ENCODE measurements at regions not wholly inside any gene's neighbourhood (a gene's known extent, or its start where the extent isn't known, plus 50 kb on each side); places are given as distances from the start of the nearest gene placed in this dataset.

DNA sequence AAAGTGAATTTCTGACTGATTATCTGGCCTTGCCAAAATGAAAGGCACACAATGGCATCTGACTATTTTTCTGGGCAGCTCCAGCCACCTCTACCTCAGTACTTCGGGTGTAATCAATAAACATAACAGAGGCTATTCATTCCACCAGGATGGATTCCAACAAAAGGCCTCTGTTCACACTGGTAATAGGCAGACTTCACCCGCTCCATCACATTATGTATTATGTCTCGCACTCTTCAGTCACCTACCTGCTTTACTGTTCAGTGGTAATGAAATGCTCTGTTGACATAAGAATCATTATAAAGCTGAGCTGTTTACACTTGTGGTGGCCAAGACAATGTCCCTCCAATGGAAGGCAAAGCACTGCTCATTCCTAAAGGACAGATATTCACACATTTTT lies 1333.7 kb upstream of the WWC1 start:
- DNase-seq (ENCODE audit: low read depth in 1 of 2, low spot score in 1 of 2), result no peak

DNA sequence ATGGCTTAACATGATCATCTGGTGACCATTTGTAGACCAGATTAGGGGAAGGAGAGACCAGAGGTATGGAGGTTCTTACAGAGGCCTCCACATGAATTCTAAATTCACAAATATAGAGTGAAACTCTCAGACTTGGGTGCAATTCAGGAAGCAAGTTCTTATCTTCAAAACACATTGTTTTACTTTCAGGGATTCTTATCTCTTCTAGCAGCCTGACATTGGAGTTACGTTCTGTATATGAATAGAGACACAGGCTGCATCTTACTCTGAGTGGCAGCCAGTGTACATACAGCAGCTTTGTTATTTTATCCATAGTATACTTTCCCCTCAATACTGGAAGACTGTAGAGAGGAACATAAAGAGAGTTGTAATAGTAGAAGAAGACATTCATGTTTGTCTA lies 1331.7 kb upstream of the WWC1 start:
- no peak for DNase-seq (ENCODE audit: low read depth in 1 of 2, low spot score in 1 of 2)

DNA sequence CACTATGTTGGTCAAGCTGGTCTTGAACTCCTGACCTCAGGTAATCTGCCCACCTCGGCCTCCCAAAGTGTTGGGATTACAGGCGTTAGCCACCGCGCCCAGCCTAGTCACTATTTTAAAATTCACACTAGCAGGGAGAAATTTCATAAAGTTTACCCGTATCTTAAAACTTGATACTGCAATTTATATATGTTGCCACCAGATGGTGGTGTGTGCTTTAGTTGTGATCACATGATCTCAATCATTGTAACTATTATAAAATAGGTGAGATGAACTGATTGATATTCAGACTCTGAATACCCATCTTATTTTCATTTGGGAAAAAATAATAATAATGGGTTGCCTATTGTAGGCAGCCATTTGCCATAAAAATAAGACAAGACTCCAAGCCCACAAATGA lies 1330.4 kb upstream of the WWC1 start:
- no peak for DNase-seq (ENCODE audit: low read depth in 1 of 2, low spot score in 1 of 2)

DNA sequence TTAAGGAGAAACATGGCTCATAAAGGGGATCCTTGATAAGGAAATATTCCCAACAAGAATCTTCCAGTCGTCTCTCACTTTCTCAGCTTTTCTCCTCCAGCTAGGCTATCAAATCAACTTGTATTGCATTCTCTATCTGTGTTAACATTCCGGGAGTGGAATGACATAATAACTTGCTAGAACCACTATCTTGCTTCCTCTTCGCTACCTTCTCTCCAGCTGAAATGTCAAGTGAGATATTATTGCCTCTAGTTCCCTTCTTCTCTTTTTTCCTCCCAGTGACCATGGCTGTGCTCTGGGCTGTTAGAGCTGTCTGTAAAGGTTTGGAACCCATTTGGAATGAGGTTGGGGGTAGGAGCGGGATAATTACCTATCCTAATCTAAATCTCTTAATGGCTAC lies 1329.5 kb upstream of the WWC1 start:
- no peak for DNase-seq (ENCODE audit: low read depth in 1 of 2, low spot score in 1 of 2)

DNA sequence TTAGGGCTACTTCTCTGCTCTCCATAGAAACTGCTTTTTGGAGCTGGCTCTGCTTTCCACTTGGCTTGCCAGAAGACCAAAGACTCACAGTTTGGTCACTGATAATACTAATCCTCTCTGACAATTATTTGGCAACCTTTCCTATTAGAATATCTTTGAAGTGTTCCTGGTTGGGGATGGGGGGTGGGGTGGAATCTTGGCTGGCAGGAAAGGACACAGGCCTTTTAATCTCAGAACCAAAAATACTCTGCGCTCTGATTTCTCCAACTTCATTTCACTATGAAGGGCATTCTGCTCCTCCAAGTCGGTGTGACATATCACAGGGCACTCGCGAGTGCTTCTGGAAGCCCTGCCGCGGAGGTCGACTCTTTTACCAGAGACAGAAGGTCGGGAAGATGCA lies 1329.0 kb upstream of the WWC1 start:
- no peak for DNase-seq (ENCODE audit: low read depth in 1 of 2, low spot score in 1 of 2)

DNA sequence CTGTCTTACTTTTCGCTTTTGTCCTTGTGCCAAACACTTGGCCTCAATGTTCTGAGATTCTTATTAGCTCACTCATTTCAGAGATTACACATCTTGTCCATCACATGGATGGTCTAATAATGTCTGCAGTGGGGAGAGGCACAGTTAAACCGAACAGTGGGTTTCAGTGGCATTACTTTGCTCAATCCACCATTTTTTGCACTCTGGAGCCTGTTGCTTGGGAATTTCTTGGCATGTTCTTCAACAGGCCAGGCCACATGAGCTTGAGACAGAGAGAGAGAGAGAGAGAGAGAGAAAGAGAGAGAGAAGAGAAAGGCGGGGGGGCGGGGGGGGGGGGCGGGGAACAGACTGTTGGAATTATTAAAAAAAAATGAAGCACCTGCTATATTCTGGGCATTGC lies 1327.8 kb upstream of the WWC1 start:
- DNase-seq (ENCODE audit: low read depth in 1 of 2, low spot score in 1 of 2), result no peak

DNA sequence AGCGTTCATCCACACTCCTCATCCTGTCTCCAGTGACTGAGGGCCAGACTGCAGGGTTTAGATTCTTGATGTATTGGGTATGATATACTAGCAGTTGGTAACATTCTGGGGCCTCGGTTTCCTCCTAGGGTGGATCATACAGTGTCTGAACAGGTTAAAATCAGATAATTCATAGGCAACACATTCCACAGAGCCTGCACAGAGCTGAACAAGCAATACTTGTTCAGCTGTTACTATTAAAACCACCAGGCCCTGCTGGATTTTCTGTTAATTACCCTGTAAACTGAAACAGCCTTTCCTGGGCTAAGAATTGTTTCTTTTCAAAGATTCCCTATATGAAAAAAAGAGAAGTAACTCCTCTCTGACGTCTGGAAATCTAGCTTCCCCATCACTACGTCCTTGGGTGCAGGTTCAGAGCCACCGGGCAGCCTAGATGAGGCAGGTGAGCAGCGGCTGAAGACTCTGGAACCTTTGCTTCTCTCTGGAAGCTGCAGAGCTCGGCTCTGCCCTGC lies 1313.5 kb upstream of the WWC1 start:
- DNase-seq (ENCODE audit: low read depth in 1 of 2, low spot score in 1 of 2), result no peak

DNA sequence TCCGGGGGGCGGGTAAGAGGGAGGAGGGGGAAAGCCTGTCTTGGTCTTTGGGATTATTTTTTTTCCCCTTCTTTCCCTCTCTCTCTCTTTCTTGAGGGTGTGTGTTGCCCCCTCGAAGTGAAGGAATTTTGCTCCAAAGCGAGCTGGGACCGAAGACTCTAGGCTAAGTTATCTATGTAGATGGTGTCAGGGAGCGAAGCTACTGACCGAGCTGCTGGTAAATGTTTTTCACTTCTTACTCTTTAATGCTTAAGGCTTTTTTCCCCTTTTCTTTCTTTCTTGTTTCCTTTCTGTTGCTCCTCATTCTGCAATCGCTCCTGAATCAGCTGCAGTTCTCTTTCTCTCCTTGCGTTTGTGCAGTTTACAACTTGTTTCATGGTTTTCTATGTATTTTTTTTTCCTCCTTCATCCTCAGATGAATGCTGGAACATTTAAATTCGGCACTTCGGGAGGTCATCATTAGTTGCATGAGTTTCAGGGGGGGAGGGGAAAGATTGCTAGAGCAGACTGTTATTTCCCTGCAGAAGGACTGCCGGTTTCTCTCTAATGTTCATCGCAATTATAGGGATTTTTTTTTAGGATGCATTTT lies 1312.0 kb upstream of the WWC1 start:
- no peak for DNase-seq (ENCODE audit: low read depth in 1 of 2, low spot score in 1 of 2)

DNA sequence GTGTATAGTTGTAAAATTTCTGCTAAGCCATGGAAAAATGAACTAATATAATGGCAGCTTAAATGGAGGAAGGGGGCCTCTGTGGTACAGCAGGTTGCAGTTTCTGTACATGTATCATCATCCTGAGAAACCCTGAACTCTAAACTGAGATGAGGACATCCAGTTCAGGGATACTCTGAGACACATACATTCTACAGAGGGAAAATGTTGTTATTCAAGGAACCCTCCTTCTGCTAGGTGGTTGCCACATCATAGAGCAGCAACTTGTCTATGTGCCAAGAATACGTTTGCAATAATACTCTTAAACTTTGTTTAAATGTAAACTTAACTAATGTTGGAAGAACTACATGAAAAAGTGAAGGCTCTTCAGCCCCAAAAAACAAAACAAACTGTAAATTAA lies 1310.8 kb upstream of the WWC1 start:
- no peak for DNase-seq (ENCODE audit: low read depth in 1 of 2, low spot score in 1 of 2)

DNA sequence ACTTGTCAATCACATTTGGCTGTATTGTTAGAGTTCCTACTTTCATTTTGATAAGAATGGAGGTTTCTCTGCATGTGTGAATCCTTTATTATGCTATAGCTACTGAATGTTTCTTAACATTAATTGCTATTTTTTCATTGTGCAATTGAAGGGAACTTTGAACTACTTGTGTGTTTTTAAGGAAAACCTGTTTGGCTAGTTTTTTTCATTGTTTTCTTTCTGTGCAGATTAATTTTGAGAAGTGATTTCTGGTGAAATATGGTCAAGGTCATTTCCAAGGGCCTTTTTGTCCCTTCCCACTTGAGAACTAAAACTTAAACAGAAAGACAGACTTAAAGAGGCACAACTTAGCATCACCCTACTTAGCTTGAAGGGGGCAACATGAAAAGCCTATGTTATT lies 1309.2 kb upstream of the WWC1 start:
- no peak for DNase-seq (ENCODE audit: low read depth in 1 of 2, low spot score in 1 of 2)

DNA sequence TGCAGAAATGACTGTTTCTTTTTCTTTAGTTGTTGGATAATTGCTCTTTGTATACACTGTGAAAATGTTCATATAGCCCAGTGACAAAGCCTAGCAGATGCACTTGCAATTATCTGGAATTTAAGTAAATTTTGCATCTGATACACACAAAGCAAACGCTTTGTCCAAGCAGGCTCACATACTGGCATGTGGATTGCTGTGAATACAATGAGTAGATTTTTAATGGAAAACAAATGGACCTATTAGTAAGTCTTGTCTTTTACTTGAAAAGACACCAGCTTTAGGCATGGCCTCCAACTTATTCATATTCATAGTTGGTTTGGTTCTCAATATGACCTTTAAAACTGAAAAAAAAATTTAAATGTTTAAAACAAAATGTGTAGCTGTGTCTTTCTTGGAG lies 1299.8 kb upstream of the WWC1 start:
- no peak for DNase-seq (ENCODE audit: low read depth in 1 of 2, low spot score in 1 of 2)

DNA sequence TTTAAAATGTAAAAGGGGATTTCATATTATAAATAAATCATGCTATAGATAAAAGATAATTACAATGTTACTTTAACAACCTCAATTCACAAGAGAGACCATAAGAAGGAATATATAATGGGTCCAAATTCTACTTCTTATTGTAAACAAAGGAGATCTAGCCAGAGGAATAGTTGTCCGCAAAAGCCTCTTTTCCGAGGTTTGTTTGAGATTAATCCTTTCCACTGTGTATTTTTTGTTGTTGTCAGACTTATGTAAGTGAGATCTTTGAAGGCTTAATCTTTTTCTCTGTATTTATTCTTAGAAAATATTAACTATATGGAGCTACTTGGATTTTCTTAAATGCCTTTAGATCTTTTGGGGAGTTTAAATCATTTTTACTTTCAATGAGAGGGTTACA lies 1299.3 kb upstream of the WWC1 start:
- DNase-seq (ENCODE audit: low read depth in 1 of 2, low spot score in 1 of 2), result no peak

DNA sequence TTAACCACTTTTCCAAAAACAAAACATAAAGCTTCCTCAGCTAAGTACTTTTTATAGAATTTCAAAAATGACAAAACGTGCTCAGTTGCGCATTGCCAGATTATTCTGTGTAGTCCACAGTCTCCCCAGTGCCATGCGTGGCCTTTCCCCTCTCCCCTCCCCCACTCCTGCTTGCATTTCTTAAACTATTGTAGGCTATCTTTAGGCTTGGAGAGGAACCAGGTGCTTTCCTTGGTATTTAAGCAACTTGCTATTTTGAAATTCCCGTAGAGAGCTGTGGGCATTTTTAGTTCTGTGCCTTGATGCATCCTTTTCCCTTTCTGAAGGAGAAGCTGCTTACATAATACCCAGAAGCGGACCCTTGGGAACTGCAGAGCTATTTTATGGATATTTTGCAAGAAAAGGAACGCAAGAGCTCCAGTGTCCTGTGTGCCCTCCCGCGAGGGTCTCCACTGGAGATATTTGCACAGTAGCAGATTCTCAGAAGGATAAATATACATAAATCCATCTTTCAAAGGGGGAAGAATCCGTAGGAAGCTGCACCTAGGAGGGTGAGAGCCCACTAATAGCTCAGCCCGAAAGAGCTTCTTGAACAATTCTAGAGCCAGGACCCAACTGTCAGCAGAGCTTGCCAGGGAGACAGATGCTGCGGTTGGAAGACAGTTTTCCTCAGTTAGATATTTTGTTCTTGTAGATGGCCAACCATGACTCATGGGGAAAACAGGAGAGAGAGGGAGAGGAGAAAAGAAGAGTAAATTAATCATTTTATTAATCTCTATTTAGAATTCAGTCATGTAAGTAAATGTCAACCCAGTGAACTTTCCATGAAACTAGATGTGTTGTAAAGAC lies 1298.3 kb upstream of the WWC1 start:
- DNase-seq (ENCODE audit: low read depth in 1 of 2, low spot score in 1 of 2), result no peak

DNA sequence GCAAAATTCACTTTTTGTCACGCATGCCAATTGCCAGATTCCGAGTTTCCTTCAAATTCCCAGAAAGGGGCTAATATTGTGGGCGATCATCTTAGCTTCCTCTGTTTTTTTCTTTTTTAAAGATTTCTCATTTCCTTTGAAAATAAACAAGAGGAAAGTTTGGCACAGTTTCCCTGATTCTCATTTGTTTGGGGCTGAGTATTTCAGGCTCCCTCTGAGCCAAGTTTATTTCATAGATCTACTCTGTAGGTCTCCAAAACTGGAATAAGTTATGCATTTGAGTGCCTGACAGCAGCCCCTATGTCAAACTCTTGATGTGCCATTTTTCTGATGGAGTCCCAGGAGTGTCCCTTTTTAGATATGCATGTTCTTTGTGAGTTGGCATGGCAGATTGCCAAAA lies 1297.2 kb upstream of the WWC1 start:
- DNase-seq (ENCODE audit: low read depth in 1 of 2, low spot score in 1 of 2), result no peak

DNA sequence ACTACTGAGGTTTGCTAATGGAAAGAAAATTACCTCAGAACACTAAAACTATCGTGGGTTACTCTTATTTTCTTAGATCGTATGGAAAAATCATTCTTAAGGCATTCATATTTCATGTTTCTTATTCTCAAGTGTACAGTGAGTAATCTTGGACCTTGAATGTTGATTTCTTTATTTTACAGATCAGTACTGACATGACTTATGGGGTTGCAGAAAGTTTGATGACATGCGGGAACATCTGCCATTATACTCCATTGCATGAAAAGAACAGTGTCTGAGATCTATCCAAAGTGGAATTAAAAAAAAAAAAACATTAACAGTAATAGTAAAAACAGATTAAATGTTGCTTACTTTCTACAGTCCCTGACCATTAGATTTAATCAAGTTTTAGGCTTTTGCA lies 1290.2 kb upstream of the WWC1 start:
- DNase-seq (ENCODE audit: low read depth in 1 of 2, low spot score in 1 of 2), result no peak

DNA sequence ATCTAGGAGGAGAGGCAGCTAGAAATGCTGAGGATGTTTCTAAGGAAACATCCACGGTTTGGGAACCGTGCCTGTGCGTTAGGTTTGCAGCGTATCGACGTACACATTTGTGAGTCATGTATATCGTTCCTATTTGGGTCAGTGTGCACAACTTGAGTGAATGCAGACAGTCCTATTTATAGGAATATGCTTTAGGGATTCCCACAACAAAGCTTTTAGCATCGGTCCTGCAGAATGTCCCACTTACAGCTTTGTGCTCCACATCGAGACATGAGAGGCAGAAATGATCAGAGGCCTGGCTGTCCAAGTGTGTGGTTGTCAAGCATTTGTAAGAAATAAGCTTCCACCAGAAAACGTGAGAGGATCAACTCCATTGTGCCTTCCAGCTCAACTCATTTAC lies 1282.7 kb upstream of the WWC1 start:
- DNase-seq (ENCODE audit: low read depth in 1 of 2, low spot score in 1 of 2), result no peak

DNA sequence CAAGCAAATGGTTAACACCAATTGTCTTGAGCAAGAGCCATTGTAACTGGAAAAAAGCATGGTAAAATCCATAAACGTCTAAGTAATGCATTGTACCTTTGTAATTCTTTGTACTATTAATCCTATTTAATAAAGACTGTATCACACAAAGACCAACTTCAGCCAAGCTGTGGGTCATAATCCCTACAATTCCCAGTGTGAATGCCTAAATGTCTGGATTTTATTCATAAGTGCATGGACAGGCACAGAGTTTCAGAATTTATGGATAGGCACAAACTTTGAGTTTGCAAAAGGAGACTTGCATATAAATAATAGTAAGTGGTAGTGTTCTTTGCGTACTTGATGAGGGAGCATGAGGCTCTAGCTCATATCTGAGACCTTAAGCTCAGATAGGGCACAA lies 1280.2 kb upstream of the WWC1 start:
- DNase-seq (ENCODE audit: low read depth in 1 of 2, low spot score in 1 of 2), result no peak

DNA sequence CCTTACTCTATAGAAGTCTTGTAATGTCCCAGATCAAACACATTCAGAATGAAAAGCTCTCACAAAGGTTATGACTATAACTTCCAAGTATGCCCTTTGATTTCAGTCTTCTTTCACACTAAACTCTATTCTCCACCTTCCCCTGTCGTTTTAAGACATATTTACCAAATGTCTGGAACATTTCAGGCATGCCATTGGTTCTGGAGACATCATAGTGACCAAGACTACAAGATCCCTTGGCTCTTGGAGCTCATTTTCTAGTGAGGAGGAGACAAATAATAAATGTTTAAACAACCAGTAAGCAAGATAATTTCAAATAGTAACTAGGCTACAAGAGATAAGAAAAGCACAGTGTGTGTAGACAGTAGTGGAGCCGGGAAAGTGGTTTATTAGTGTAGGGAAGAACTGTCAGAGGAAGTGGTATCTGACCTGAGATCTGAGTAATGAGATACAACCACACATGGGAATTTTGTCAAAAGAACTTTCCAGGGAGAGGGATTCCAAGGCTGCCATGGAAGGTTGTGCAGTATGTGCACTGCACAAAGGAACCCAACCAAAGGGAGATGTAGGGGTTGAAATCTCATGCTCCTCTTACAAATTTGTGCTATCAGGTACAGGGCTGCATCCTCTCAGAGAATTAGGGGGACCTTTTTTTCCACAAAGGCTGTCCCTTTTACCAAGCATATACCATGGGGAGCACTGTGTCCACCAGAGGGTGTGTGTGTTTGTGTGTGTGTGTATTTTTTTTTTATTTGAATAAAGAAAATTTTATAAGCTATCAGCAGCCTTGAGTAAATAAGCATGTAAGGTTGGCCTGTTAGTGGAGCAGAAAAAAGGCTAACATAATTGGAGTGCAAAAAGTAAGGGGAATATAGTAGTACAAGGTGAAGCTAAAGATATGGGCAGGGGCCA lies 1279.1 kb upstream of the WWC1 start:
- no peak for DNase-seq (ENCODE audit: low read depth in 1 of 2, low spot score in 1 of 2)

DNA sequence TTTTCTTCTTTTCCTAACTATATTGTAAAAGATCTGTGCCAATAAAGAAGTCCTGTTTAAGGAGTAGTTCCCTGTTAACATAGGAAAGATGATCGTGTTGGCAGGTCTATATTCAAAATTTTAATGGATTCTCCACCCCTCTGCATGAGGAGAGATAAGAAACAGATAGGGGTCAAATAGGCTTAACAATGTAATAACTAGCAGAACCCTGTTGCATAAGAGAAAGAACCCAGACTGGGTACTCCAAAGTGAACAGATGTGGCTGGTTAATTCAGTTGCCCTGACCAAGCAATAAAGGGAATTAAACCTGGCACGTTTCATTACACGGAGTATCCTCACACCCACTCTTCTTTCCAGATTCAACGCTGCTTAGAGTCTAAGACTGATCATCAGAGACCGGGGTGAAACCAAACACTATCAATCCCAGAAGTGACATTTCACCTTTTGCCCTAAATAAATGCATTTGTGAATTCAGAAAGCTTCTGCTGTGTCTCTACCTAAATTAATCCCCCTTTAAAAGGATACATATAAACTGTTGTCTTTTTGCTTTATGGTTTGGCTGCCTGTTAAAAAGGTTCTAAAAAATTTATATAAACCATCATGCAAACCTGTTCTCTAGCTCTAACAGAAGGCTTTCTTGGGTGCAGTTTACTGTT lies 1276.9 kb upstream of the WWC1 start:
- no peak for DNase-seq (ENCODE audit: low read depth in 1 of 2, low spot score in 1 of 2)

DNA sequence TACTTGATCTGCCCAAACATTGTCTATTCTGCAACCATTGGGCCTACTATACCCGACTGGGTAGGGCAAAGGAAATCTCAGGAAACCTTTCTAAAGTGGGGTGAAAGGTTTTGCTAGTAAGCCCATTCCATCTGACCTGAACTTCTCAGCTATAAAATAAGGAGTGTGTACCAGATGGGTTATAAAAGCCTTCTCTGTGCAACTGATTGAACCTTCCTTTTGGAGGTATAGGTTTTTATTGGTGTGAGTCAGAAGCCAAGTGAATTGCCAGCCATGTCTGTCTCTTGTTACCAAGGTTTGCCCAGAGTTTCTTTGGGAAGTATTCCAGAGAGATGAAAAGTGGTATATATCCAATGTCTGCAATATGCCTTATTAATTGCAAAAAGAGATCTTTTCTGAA lies 1271.0 kb upstream of the WWC1 start:
- DNase-seq (ENCODE audit: low read depth in 1 of 2, low spot score in 1 of 2), result no peak

DNA sequence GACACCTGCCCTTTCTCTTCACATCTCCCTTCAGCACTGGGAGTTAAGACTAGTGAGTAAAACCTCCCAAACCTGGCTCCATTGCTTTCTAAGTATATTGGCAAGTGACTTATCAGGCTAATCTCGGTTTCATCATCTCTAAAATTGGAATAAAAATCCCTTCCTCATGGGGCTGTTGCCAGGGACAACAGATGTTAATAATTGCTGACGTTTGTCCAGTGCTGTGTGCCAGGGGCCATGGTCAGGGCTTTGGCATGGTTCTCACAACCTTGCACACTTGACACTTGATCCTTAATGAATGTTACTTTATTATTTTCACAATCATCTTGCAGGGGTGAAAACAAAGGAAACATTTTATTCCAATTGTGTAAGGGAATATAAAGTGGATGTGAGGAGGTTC lies 1262.0 kb upstream of the WWC1 start:
- DNase-seq (ENCODE audit: low read depth in 1 of 2, low spot score in 1 of 2), result no peak
